ENCODE measurements at regions not wholly inside any gene's neighbourhood (a gene's known extent, or its start where the extent isn't known, plus 50 kb on each side); places are given as distances from the start of the nearest gene placed in this dataset.
A peak's percentile ranks its signal among the peaks of the same experiment; 100 is the strongest.

GRCh38 chr2:223464071-223464470 is 138.1 kb downstream of the SCG2 start:
- TF ChIP-seq CTCF (IDR thresholded peaks at IDR 0.05; ENCODE audit: insufficient read depth, low read length, poor library complexity, severe bottlenecking): no peak
- Histone ChIP-seq H3K27me3 (ENCODE audit: control insufficient read depth, insufficient read depth, low read length) (no peaks in the 10 kb centered on the region), H3K4me3 (ENCODE audit: low read depth, low read length) (no peak overlapping the region), H3K36me3 (ENCODE audit: control insufficient read depth, insufficient read depth, low read length) (no peaks in the 10 kb centered on the region)
- DNase-seq (ENCODE audit: low read depth): no peak

GRCh38 chr2:223465793-223466192 is 136.4 kb downstream of the SCG2 start:
- H3K36me3 ChIP-seq (ENCODE audit: control insufficient read depth, insufficient read depth, low read length): no peaks in the 10 kb centered on the region
- H3K27me3 ChIP-seq (ENCODE audit: control insufficient read depth, insufficient read depth, low read length): no peaks in the 10 kb centered on the region
- DNase-seq (ENCODE audit: low read depth): peak; percentile 97
- H3K4me3 ChIP-seq (ENCODE audit: low read depth, low read length): no peak overlapping the region
- no peak for TF ChIP-seq CTCF (IDR thresholded peaks at IDR 0.05; ENCODE audit: insufficient read depth, low read length, poor library complexity, severe bottlenecking)

DNA sequence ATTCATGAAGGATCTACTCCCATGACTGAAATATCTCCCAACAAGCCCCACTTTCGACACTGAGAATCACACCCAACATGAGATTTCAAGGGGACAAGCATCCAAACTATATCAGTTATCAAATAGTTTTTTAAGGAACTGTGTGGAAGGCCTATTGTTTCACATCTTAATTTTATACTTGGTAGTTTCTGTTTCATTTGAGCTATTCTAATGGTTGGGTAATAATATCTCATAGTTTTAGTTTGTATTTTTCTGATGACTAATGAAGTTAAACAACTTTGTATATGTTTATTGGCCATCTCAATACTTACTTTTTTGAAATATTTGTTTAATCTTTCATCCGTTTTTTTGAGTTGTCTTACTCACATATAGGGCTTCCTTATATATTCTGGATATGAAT is 135.0 kb downstream of the SCG2 start:
- no peak for TF ChIP-seq CTCF (IDR thresholded peaks at IDR 0.05; ENCODE audit: insufficient read depth, low read length, poor library complexity, severe bottlenecking)
- DNase-seq (ENCODE audit: low read depth): no peak
- H3K4me3 ChIP-seq (ENCODE audit: low read depth, low read length): no peak overlapping the region
- no peaks in the 10 kb centered on the region for H3K27me3 ChIP-seq (ENCODE audit: control insufficient read depth, insufficient read depth, low read length)
- no peaks in the 10 kb centered on the region for H3K36me3 ChIP-seq (ENCODE audit: control insufficient read depth, insufficient read depth, low read length)

- peak; percentile 87 for DNase-seq (ENCODE audit: low read depth)
- H3K36me3 ChIP-seq (ENCODE audit: control insufficient read depth, insufficient read depth, low read length): no peaks in the 10 kb centered on the region
- no peak overlapping the region for H3K4me3 ChIP-seq (ENCODE audit: low read depth, low read length)
- no peak for TF ChIP-seq CTCF (IDR thresholded peaks at IDR 0.05; ENCODE audit: insufficient read depth, low read length, poor library complexity, severe bottlenecking)
- no peaks in the 10 kb centered on the region for H3K27me3 ChIP-seq (ENCODE audit: control insufficient read depth, insufficient read depth, low read length)
Observed at GRCh38 chr2:223469270-223470046, 132.7 kb downstream of the SCG2 start.

DNA sequence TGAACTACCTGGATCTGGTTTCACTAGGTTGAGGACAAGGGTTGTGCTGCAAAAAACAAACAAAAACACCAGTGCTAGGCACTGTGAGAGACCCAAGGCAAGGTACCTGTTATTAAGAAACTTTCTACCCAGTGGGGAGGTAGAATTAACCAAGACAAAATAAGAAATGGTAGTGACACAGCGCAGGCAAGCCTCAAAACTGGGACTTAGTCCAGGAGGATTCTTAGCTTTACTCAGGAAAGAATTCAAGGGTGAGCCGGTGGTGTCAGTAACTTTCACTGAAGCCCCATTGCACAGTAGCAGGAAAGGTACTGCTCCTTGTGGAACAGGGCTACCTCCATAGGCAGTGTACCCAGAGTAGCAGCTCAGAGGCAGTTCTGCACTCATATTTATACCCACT is 131.6 kb downstream of the SCG2 start:
- Histone ChIP-seq H3K36me3 (ENCODE audit: control insufficient read depth, insufficient read depth, low read length) (no peaks in the 10 kb centered on the region), H3K27me3 (ENCODE audit: control insufficient read depth, insufficient read depth, low read length) (no peaks in the 10 kb centered on the region), H3K4me3 (ENCODE audit: low read depth, low read length) (no peak overlapping the region)
- no peak for TF ChIP-seq CTCF (IDR thresholded peaks at IDR 0.05; ENCODE audit: insufficient read depth, low read length, poor library complexity, severe bottlenecking)
- no peak for DNase-seq (ENCODE audit: low read depth)

DNA sequence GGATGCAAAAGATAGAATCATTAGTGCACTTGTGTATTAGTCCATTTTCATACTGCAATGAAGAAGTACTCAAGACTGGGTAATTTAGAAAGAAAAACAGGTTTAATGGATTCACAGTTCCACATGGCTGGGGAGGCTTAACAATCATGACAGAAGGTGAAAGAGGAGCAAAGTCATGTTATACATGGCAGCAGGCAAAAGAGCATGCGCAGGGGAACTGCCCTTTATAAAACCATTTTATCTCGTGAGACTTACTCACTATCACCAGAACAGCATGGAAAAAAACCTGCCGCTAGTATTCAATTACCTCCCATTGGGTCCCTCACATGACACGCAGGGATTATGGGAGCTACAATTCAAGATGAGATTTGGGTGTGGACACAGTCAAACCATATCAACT is 129.4 kb downstream of the SCG2 start:
- H3K4me3 ChIP-seq (ENCODE audit: low read depth, low read length): no peak overlapping the region
- H3K27me3 ChIP-seq (ENCODE audit: control insufficient read depth, insufficient read depth, low read length): no peaks in the 10 kb centered on the region
- H3K36me3 ChIP-seq (ENCODE audit: control insufficient read depth, insufficient read depth, low read length): no peaks in the 10 kb centered on the region
- TF ChIP-seq CTCF (IDR thresholded peaks at IDR 0.05; ENCODE audit: insufficient read depth, low read length, poor library complexity, severe bottlenecking): no peak
- DNase-seq (ENCODE audit: low read depth): no peak
